ENCODE measurements at regions not wholly inside any gene's neighbourhood (a gene's known extent, or its start where the extent isn't known, plus 50 kb on each side); places are given as distances from the start of the nearest gene placed in this dataset.

GRCh38 chr9:29144476-29144875 is 1571.2 kb upstream of the C9orf72 start:
- intact Hi-C loops (cut with DNase I), result no loop called here
- Histone ChIP-seq H3K4me3 (no peak overlapping the region), H3K36me3 (no peaks in the 10 kb centered on the region), H3K9me3 (no peaks in the 10 kb centered on the region), H3K4me1 (no peaks in the 10 kb centered on the region), H3K27ac (no peak overlapping the region), H3K27me3 (no peaks in the 10 kb centered on the region), H3K9ac (ENCODE audit: low read depth in 2 of 2, low read length in 2 of 2) (no peak overlapping the region)
- TF ChIP-seq, protein P1, sequence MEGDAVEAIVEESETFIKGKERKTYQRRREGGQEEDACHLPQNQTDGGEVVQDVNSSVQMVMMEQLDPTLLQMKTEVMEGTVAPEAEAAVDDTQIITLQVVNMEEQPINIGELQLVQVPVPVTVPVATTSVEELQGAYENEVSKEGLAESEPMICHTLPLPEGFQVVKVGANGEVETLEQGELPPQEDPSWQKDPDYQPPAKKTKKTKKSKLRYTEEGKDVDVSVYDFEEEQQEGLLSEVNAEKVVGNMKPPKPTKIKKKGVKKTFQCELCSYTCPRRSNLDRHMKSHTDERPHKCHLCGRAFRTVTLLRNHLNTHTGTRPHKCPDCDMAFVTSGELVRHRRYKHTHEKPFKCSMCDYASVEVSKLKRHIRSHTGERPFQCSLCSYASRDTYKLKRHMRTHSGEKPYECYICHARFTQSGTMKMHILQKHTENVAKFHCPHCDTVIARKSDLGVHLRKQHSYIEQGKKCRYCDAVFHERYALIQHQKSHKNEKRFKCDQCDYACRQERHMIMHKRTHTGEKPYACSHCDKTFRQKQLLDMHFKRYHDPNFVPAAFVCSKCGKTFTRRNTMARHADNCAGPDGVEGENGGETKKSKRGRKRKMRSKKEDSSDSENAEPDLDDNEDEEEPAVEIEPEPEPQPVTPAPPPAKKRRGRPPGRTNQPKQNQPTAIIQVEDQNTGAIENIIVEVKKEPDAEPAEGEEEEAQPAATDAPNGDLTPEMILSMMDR (IDR thresholded peaks at IDR 0.05), result no peak
- no peak for DNase-seq

- no peak overlapping the region for H3K9ac ChIP-seq (ENCODE audit: low read depth in 2 of 2, low read length in 2 of 2)
- no peaks in the 10 kb centered on the region for H3K9me3 ChIP-seq
- no peaks in the 10 kb centered on the region for H3K36me3 ChIP-seq
- no peaks in the 10 kb centered on the region for H3K4me1 ChIP-seq
- H3K4me3 ChIP-seq, result no peak overlapping the region
- no peak for DNase-seq
- intact Hi-C loops (cut with DNase I), result no loop called here
- H3K27ac ChIP-seq, result no peak overlapping the region
- TF ChIP-seq, protein P1 (IDR thresholded peaks at IDR 0.05), result no peak
- H3K27me3 ChIP-seq, result no peaks in the 10 kb centered on the region
Measured at GRCh38 chr9:29150606-29151005, 1577.3 kb upstream of the C9orf72 start.

DNA sequence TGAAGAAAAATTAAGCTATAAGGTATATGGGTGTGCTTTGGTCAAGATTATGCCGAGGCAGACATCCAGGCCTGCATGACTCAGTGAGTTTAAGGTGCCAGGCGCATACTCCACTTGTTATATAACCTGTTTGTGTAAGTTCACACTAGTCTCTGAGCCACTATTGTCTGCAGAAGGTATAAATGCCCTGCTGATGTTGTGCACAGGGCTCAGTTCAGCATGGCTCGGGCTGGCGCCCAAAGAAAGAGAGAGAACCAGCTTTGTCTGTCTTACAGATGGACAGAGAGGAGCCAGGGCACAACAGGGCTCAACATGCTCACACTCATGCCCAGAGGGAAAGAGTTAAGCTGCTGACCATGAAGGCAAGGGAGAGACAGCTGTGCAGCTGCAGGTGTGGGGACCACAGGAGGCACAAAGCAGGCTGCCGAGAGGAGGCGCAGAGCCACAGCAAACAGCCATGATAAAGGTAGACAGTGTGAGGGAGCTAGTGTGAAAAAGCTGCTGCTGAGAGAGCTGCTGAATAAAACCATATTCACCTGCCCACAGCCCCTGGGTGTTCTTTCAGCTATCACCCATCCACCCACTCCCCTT is 1587.6 kb upstream of the C9orf72 start:
- Histone ChIP-seq H3K27ac (no peak overlapping the region), H3K4me1 (no peaks in the 10 kb centered on the region), H3K9me3 (no peaks in the 10 kb centered on the region), H3K27me3 (no peaks in the 10 kb centered on the region), H3K4me3 (no peak overlapping the region), H3K9ac (ENCODE audit: low read depth in 2 of 2, low read length in 2 of 2) (no peak overlapping the region), H3K36me3 (no peaks in the 10 kb centered on the region)
- TF ChIP-seq, protein P1 (IDR thresholded peaks at IDR 0.05), result no peak
- intact Hi-C loops (cut with DNase I), result no loop called here
- DNase-seq, result no peak

- Histone ChIP-seq H3K9me3 (no peaks in the 10 kb centered on the region), H3K4me1 (no peaks in the 10 kb centered on the region), H3K9ac (ENCODE audit: low read depth in 2 of 2, low read length in 2 of 2) (no peak overlapping the region), H3K4me3 (no peak overlapping the region), H3K36me3 (no peaks in the 10 kb centered on the region), H3K27ac (no peak overlapping the region), H3K27me3 (no peaks in the 10 kb centered on the region)
- no peak for DNase-seq
- intact Hi-C loops (cut with DNase I), result no loop called here
- TF ChIP-seq, protein P1 (IDR thresholded peaks at IDR 0.05), result no peak
Measured at GRCh38 chr9:29174136-29174535, 1600.9 kb upstream of the C9orf72 start.

DNA sequence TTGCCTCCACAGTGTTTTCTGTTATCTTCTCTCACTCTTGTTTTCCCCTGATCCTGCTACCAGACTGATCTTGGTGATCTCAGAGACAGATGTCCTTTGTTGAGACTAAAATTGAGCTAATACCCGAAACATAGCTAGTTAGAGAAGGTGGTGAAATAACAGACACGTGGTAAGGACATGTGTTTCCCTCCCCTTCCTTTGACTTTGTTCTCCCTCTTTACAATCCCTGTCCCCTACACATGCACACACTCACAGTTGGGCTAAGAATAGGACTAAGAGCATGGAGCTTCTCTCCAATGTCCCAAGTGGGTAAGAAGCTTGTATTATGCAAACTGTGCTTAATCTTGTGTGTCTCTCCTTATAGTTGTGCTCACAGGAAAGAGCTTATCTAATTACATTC is 1603.0 kb upstream of the C9orf72 start:
- Histone ChIP-seq H3K27me3 (no peaks in the 10 kb centered on the region), H3K4me1 (no peaks in the 10 kb centered on the region), H3K36me3 (no peaks in the 10 kb centered on the region), H3K27ac (no peak overlapping the region), H3K4me3 (no peak overlapping the region), H3K9ac (ENCODE audit: low read depth in 2 of 2, low read length in 2 of 2) (no peak overlapping the region), H3K9me3 (no peaks in the 10 kb centered on the region)
- TF ChIP-seq, protein P1 (IDR thresholded peaks at IDR 0.05), result no peak
- no peak for DNase-seq
- intact Hi-C loops (cut with DNase I), result no loop called here
